Tibial nerve (tissue), 4 donors: ENCODE measurements at regions not wholly inside any gene's neighbourhood (a gene's known extent, or its start where the extent isn't known, plus 50 kb on each side); places are given as distances from the start of the nearest gene placed in this dataset.

ENCODE experiments used
- DNase-seq, 2 donors: peaks; one replicate each; pipeline ENCODE4 v3.0.0-alpha.2; 2019; ENCODE audit warnings: low spot score in 2 of 2
- H3K27ac ChIP-seq, 4 donors: fragments of 200-600 bp; sonication (generic) in 3 of 4; one replicate each; pipeline ENCODE4 v1.5.1; 2017 to 2019; ENCODE audit warnings: mild to moderate bottlenecking in 1 of 4
- H3K27me3 ChIP-seq, 2 donors: fragments of 200-600 bp; sonication (generic) in 1 of 2; one replicate each; pipeline versions ENCODE4 v1.5.1 to v1.6.0; 2017 to 2019
- H3K36me3 ChIP-seq, 3 donors: fragments of 200-600 bp; sonication (generic); one replicate each; pipeline ENCODE4 v1.5.1; 2018 to 2019
- H3K4me1 ChIP-seq, 4 donors: fragments of 200-600 bp; sonication (generic) in 3 of 4; one replicate each; pipeline ENCODE4 v1.5.1; 2017 to 2019
- H3K4me3 ChIP-seq, 4 donors: fragments of 200-600 bp; sonication (generic) in 3 of 4; one replicate each; pipeline ENCODE4 v1.5.1; 2017 to 2019; ENCODE audit warnings: mild to moderate bottlenecking in 1 of 4, moderate library complexity in 1 of 4
- H3K9me3 ChIP-seq, 4 donors: fragments of 200-600 bp; sonication (generic) in 3 of 4; one replicate each; pipeline ENCODE4 v1.5.1; 2017 to 2019
- EP300 ChIP-seq, 2 donors: sonication (generic); formaldehyde crosslinking; IDR thresholded peaks; one replicate each; pipeline ENCODE4 v1.6.1; 2017; ENCODE audit warnings: antibody characterized with exemption in 2 of 2, mild to moderate bottlenecking in 1 of 2
- POLR2A ChIP-seq, 2 donors: fragments of 450-650 bp; IDR thresholded peaks; one replicate each; pipeline ENCODE4 v1.6.1; 2017; ENCODE audit warnings: antibody characterized with exemption in 2 of 2, mild to moderate bottlenecking in 2 of 2, moderate library complexity in 2 of 2
- WGBS, 2 donors: methylation state at CpG; one replicate each; pipeline ENCODE4 v1.1.5; 2018; 5-methylcytosine and 5-hydroxymethylcytosine counted together
- TF ChIP-seq, protein P1 (sequence below), 5 experiments: fragments of 200-600 bp in 3 of 5; fragments of 450-650 bp in 2 of 5; sonication (generic) in 3 of 5; IDR thresholded peaks; one replicate each; pipeline ENCODE4 v1.5.1; 2016 to 2019; ENCODE audit warnings: antibody characterized with exemption in 5 of 5, mild to moderate bottlenecking in 3 of 5, moderate library complexity in 2 of 5

DNA sequence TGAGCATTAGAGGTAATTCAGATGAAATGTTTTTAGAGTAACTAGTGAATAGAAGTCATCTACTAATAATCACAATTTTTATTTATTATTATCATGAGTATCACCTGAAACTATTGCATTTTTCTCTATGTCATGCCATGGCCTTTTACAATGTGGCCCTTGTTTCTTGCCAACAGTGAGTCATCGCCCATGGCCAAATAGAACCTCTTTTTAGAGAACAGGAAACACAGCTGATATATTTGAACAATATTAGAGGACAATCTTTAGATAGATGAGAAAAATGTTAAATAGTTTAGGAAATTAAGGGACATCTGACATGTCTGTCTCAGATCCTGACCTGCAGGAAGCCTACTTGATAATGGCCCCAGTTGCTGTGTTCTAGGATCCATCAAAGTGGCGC lies 1584.4 kb upstream of the GOT2 start:
- Histone ChIP-seq H3K9me3 (no peaks in the 10 kb centered on the region), H3K27ac (no peak overlapping the region), H3K4me3 (no peak overlapping the region), H3K27me3 (no peaks in the 10 kb centered on the region), H3K4me1 (no peaks in the 10 kb centered on the region), H3K36me3 (no peaks in the 10 kb centered on the region)
- no peak for DNase-seq
- WGBS, 2 donors: 87 to 88% methylated on average over 2 of the region's 2 CpGs
- TF ChIP-seq, protein P1, sequence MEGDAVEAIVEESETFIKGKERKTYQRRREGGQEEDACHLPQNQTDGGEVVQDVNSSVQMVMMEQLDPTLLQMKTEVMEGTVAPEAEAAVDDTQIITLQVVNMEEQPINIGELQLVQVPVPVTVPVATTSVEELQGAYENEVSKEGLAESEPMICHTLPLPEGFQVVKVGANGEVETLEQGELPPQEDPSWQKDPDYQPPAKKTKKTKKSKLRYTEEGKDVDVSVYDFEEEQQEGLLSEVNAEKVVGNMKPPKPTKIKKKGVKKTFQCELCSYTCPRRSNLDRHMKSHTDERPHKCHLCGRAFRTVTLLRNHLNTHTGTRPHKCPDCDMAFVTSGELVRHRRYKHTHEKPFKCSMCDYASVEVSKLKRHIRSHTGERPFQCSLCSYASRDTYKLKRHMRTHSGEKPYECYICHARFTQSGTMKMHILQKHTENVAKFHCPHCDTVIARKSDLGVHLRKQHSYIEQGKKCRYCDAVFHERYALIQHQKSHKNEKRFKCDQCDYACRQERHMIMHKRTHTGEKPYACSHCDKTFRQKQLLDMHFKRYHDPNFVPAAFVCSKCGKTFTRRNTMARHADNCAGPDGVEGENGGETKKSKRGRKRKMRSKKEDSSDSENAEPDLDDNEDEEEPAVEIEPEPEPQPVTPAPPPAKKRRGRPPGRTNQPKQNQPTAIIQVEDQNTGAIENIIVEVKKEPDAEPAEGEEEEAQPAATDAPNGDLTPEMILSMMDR (IDR thresholded peaks at IDR 0.05): no peak
- TF ChIP-seq EP300 (IDR thresholded peaks at IDR 0.05) (no peak), POLR2A (IDR thresholded peaks at IDR 0.05) (no peak)

DNA sequence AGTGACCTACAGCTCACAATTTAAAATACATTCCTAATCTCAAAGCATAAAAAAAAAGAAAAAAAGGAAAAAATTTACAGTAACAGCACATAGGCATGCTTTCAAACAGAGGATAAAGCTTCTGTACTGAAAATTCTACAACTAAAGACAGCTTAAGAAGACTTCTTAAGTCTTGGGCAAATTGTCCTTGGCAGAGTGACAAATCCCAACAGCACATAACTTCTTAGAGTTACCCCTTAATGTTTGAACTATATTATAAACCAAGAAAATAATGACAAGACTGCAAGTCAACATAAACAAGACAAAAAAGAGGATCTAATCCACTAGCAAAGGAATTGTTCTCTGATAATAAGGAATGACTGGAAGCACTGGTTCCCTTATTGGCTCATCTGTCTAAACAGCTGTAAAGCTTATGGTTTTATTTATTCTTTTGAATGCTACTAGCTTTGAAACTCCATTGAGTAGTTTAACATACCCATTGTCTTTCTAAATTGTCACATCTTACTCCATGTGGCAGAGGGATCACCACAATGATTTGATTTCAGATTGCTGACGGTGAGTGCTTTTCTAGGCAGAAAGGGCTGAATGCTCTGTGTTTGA lies 1576.8 kb upstream of the GOT2 start:
- H3K27me3 ChIP-seq: no peaks in the 10 kb centered on the region
- H3K27ac ChIP-seq: no peak overlapping the region
- TF ChIP-seq, protein P1 (IDR thresholded peaks at IDR 0.05): no peak
- TF ChIP-seq EP300 (IDR thresholded peaks at IDR 0.05) (no peak), POLR2A (IDR thresholded peaks at IDR 0.05) (no peak)
- H3K4me3 ChIP-seq: no peak overlapping the region
- no peaks in the 10 kb centered on the region for H3K9me3 ChIP-seq
- DNase-seq: no peak
- H3K4me1 ChIP-seq: no peaks in the 10 kb centered on the region
- no peaks in the 10 kb centered on the region for H3K36me3 ChIP-seq
- WGBS, 2 donors: 82 to 86% methylated on average over 1 of the region's 1 CpG

DNA sequence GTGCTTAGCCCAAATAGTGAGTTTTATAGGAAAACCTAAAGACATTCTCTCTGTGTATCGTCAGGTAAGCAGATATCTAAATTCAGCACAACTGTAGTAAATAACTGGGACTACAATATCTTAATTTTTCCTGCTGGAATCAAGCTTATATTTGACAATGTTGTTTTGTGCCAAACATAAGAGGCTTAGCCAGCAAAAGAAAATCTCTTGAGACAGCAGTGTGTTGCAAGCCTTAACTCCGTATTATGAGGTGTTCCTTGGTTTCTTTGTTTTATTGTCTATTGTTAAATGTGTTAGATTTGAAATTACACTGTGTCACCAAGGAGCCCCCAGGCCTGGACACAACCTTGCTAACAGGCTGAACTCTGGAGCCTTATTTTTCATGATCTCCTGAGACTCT lies 1570.6 kb upstream of the GOT2 start:
- no peak for DNase-seq
- H3K27me3 ChIP-seq: no peaks in the 10 kb centered on the region
- H3K4me1 ChIP-seq: no peaks in the 10 kb centered on the region
- no peaks in the 10 kb centered on the region for H3K9me3 ChIP-seq
- TF ChIP-seq POLR2A (IDR thresholded peaks at IDR 0.05): no peak
- TF ChIP-seq, protein P1 (IDR thresholded peaks at IDR 0.05): no peak
- TF ChIP-seq EP300 (IDR thresholded peaks at IDR 0.05): no peak
- WGBS, 2 donors: 40 to 45% methylated on average over 2 of the region's 2 CpGs
- no peak overlapping the region for H3K27ac ChIP-seq
- no peaks in the 10 kb centered on the region for H3K36me3 ChIP-seq
- no peak overlapping the region for H3K4me3 ChIP-seq

DNA sequence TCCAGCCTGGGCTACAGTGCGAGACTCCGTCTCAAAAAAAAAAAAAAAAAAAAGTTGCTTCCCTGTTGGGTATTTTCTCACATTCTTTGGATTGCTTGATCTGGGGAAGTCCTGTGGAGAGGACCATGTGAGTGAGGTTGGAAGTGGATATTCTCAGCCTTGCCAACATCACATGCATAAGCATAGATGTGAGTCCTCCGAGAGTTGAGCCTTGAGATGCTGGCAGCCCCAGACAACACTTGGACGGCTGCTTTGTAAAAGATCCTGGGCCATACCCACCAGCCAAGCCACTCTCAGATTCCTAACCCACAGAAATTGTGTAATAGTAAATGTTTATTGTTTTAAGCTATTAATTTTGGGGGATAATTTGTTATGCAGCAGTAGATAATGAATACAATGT lies 1570.0 kb upstream of the GOT2 start:
- no peaks in the 10 kb centered on the region for H3K4me1 ChIP-seq
- H3K36me3 ChIP-seq: no peaks in the 10 kb centered on the region
- H3K9me3 ChIP-seq: no peaks in the 10 kb centered on the region
- no peak overlapping the region for H3K4me3 ChIP-seq
- H3K27me3 ChIP-seq: no peaks in the 10 kb centered on the region
- DNase-seq: no peak
- WGBS, 2 donors: 80 to 85% methylated on average over 4 of the region's 4 CpGs
- H3K27ac ChIP-seq: no peak overlapping the region
- TF ChIP-seq, protein P1 (IDR thresholded peaks at IDR 0.05): no peak
- TF ChIP-seq EP300 (IDR thresholded peaks at IDR 0.05): no peak
- TF ChIP-seq POLR2A (IDR thresholded peaks at IDR 0.05): no peak

DNA sequence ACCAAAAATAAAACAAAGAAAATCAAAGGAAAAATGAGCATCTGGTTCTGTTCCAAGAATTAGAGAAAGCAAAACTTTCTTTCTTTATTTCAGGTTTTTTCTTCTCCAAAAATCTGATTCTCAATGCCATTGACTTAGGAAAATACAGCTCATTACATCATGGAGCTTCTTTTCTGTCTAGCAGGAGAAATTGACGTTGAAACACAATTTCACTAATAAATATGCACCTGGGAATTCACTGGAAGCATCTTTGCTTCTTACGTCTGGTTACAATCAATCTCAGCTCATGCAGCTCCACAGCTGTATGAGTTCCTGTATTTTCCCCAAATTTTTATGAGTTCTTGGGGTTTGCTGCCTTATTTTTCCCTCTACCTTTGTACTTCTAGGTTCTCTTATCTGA lies 1568.6 kb upstream of the GOT2 start:
- Histone ChIP-seq H3K4me1 (no peaks in the 10 kb centered on the region), H3K36me3 (no peaks in the 10 kb centered on the region), H3K9me3 (no peaks in the 10 kb centered on the region), H3K27me3 (no peaks in the 10 kb centered on the region), H3K27ac (no peak overlapping the region), H3K4me3 (no peak overlapping the region)
- no peak for TF ChIP-seq EP300 (IDR thresholded peaks at IDR 0.05)
- TF ChIP-seq, protein P1 (IDR thresholded peaks at IDR 0.05): no peak
- no peak for TF ChIP-seq POLR2A (IDR thresholded peaks at IDR 0.05)
- WGBS, 2 donors: 67% methylated on average over 2 of the region's 2 CpGs
- no peak for DNase-seq
